ENCODE measurements at regions not wholly inside any gene's neighbourhood (a gene's known extent, or its start where the extent isn't known, plus 50 kb on each side); places are given as distances from the start of the nearest gene placed in this dataset.

GRCh38 chr6:97915537-97915936, 632.5 kb upstream of the MMS22L start:
- no peak for DNase-seq (ENCODE audit: low read depth, low spot score)
- POLR2A ChIA-PET: no interaction called here
- CTCF ChIA-PET: no interaction called here
- H3K27me3 ChIP-seq (ENCODE audit: control insufficient read depth, insufficient read depth, low read length): no peaks in the 10 kb centered on the region
- H3K4me3 ChIP-seq (ENCODE audit: low read depth, low read length): no peak overlapping the region
- H3K9me3 ChIP-seq (ENCODE audit: control insufficient read depth, insufficient read depth, low read length): no peaks in the 10 kb centered on the region
- no peak for TF ChIP-seq CTCF (IDR thresholded peaks at IDR 0.05; ENCODE audit: low read depth, low read length)
- H3K27ac ChIP-seq (ENCODE audit: low read depth, low read length): no peak overlapping the region

GRCh38 chr6:97917369-97917768, 634.4 kb upstream of the MMS22L start:
- ChIA-PET POLR2A (no interaction called here), CTCF (no interaction called here)
- no peak for TF ChIP-seq CTCF (IDR thresholded peaks at IDR 0.05; ENCODE audit: low read depth, low read length)
- no peaks in the 10 kb centered on the region for H3K9me3 ChIP-seq (ENCODE audit: control insufficient read depth, insufficient read depth, low read length)
- no peak for DNase-seq (ENCODE audit: low read depth, low spot score)
- H3K27me3 ChIP-seq (ENCODE audit: control insufficient read depth, insufficient read depth, low read length): no peaks in the 10 kb centered on the region
- no peak overlapping the region for H3K27ac ChIP-seq (ENCODE audit: low read depth, low read length)
- no peak overlapping the region for H3K4me3 ChIP-seq (ENCODE audit: low read depth, low read length)

- no peaks in the 10 kb centered on the region for H3K9me3 ChIP-seq (ENCODE audit: control insufficient read depth, insufficient read depth, low read length)
- ChIA-PET POLR2A (no interaction called here), CTCF (no interaction called here)
- DNase-seq (ENCODE audit: low read depth, low spot score): no peak
- H3K27ac ChIP-seq (ENCODE audit: low read depth, low read length): no peak overlapping the region
- no peak overlapping the region for H3K4me3 ChIP-seq (ENCODE audit: low read depth, low read length)
- no peak for TF ChIP-seq CTCF (IDR thresholded peaks at IDR 0.05; ENCODE audit: low read depth, low read length)
- no peaks in the 10 kb centered on the region for H3K27me3 ChIP-seq (ENCODE audit: control insufficient read depth, insufficient read depth, low read length)
Measured at GRCh38 chr6:97919046-97919445, 636.0 kb upstream of the MMS22L start.

- CTCF ChIA-PET: no interaction called here
- H3K27me3 ChIP-seq (ENCODE audit: control insufficient read depth, insufficient read depth, low read length): no peaks in the 10 kb centered on the region
- H3K27ac ChIP-seq (ENCODE audit: low read depth, low read length): no peak overlapping the region
- H3K4me3 ChIP-seq (ENCODE audit: low read depth, low read length): no peak overlapping the region
- DNase-seq (ENCODE audit: low read depth, low spot score): no peak
- no peak for TF ChIP-seq CTCF (IDR thresholded peaks at IDR 0.05; ENCODE audit: low read depth, low read length)
- H3K9me3 ChIP-seq (ENCODE audit: control insufficient read depth, insufficient read depth, low read length): no peaks in the 10 kb centered on the region
- POLR2A ChIA-PET: no interaction called here
Measured at GRCh38 chr6:97919631-97920030, 636.6 kb upstream of the MMS22L start.

- ChIA-PET POLR2A (no interaction called here), CTCF (no interaction called here)
- no peak for DNase-seq (ENCODE audit: low read depth, low spot score)
- H3K4me3 ChIP-seq (ENCODE audit: low read depth, low read length): no peak overlapping the region
- H3K9me3 ChIP-seq (ENCODE audit: control insufficient read depth, insufficient read depth, low read length): no peaks in the 10 kb centered on the region
- no peak overlapping the region for H3K27ac ChIP-seq (ENCODE audit: low read depth, low read length)
- no peak for TF ChIP-seq CTCF (IDR thresholded peaks at IDR 0.05; ENCODE audit: low read depth, low read length)
- no peaks in the 10 kb centered on the region for H3K27me3 ChIP-seq (ENCODE audit: control insufficient read depth, insufficient read depth, low read length)
Measured at GRCh38 chr6:97923249-97923648, 640.2 kb upstream of the MMS22L start.

All from AG04450 (cell line).